GM18909 (cell line): ENCODE measurements at regions not wholly inside any gene's neighbourhood (a gene's known extent, or its start where the extent isn't known, plus 50 kb on each side); places are given as distances from the start of the nearest gene placed in this dataset.

ENCODE experiments used
- ATAC-seq: cut with Tn5 transposase; IDR thresholded peaks from one replicate; pipeline ENCODE4 v1.9.1; 2021; ENCODE audit warnings: mild to moderate bottlenecking; ENCODE audit not compliant: unreplicated experiment, poor library complexity

GRCh38 chr4:140251571-140251970 lies 97.6 kb upstream of the MAML3 start:
- no peak for ATAC-seq

GRCh38 chr4:140250989-140251552 lies 97.1 kb upstream of the MAML3 start:
- no peak for ATAC-seq

- no peak for ATAC-seq
These were observed 95.4 kb upstream of the MAML3 start for GRCh38 chr4:140249351-140249750.

- ATAC-seq = no peak
These were observed 93.3 kb upstream of the MAML3 start for GRCh38 chr4:140247237-140247636.

GRCh38 chr4:140246216-140246615 lies 92.2 kb upstream of the MAML3 start:
- no peak for ATAC-seq

- ATAC-seq = no peak
These were observed 90.3 kb upstream of the MAML3 start for GRCh38 chr4:140244328-140244727.

- ATAC-seq = peak; percentile 75
These were observed 89.3 kb upstream of the MAML3 start for GRCh38 chr4:140243278-140243753.

GRCh38 chr4:140242357-140243277 lies 88.6 kb upstream of the MAML3 start:
- peak; percentile 66 for ATAC-seq

- no peak for ATAC-seq
These were observed 86.3 kb upstream of the MAML3 start for GRCh38 chr4:140240237-140240636.

- no peak for ATAC-seq
These were observed 85.3 kb upstream of the MAML3 start for GRCh38 chr4:140239311-140239710.

GRCh38 chr4:140238351-140239056 lies 84.5 kb upstream of the MAML3 start:
- no peak for ATAC-seq

- no peak for ATAC-seq
These were observed 83.8 kb upstream of the MAML3 start for GRCh38 chr4:140237616-140238350.

GRCh38 chr4:140236654-140237169 lies 82.7 kb upstream of the MAML3 start:
- no peak for ATAC-seq

- ATAC-seq = no peak
These were observed 80.7 kb upstream of the MAML3 start for GRCh38 chr4:140234697-140235060.

- no peak for ATAC-seq
These were observed 80.1 kb upstream of the MAML3 start for GRCh38 chr4:140233791-140234696.

- no peak for ATAC-seq
These were observed 75.9 kb upstream of the MAML3 start for GRCh38 chr4:140229881-140230280.

GRCh38 chr4:140227286-140227685 lies 73.3 kb upstream of the MAML3 start:
- ATAC-seq = no peak

- ATAC-seq = no peak
These were observed 69.2 kb upstream of the MAML3 start for GRCh38 chr4:140223056-140223810.

- no peak for ATAC-seq
These were observed 68.2 kb upstream of the MAML3 start for GRCh38 chr4:140222171-140222570.
